Coronary artery (tissue), 2 donors: ENCODE measurements at regions not wholly inside any gene's neighbourhood (a gene's known extent, or its start where the extent isn't known, plus 50 kb on each side); places are given as distances from the start of the nearest gene placed in this dataset.
"Not testable (repeated sequence)": the region's sequence is repeated elsewhere in the genome, so short reads cannot be mapped to it uniquely, and the experiment has no call there.

Experiments used
- DNase-seq: peaks from one replicate; pipeline ENCODE4 v3.0.0-alpha.2; 2017; ENCODE audit warnings: low spot score
- H3K27ac ChIP-seq, 2 donors: fragments of 200-600 bp; sonication (generic); one replicate each; pipeline ENCODE4 v1.5.1; 2016 to 2019
- H3K4me3 ChIP-seq: fragments of 200-600 bp; sonication (generic); 2 replicates; pipeline ENCODE4 v1.5.1; 2016; ENCODE audit warnings: mild to moderate bottlenecking, moderate library complexity
- TF ChIP-seq, protein P1 (sequence below): fragments of 200-600 bp; sonication (generic); IDR thresholded peaks from one replicate; pipeline ENCODE4 v1.5.1; 2019; ENCODE audit warnings: antibody characterized with exemption

GRCh38 chr12:84036912-84037311, 875.7 kb downstream of the SLC6A15 start:
- TF ChIP-seq, protein P1, sequence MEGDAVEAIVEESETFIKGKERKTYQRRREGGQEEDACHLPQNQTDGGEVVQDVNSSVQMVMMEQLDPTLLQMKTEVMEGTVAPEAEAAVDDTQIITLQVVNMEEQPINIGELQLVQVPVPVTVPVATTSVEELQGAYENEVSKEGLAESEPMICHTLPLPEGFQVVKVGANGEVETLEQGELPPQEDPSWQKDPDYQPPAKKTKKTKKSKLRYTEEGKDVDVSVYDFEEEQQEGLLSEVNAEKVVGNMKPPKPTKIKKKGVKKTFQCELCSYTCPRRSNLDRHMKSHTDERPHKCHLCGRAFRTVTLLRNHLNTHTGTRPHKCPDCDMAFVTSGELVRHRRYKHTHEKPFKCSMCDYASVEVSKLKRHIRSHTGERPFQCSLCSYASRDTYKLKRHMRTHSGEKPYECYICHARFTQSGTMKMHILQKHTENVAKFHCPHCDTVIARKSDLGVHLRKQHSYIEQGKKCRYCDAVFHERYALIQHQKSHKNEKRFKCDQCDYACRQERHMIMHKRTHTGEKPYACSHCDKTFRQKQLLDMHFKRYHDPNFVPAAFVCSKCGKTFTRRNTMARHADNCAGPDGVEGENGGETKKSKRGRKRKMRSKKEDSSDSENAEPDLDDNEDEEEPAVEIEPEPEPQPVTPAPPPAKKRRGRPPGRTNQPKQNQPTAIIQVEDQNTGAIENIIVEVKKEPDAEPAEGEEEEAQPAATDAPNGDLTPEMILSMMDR: no peak
- Histone ChIP-seq H3K4me3 (no peak overlapping the region), H3K27ac (no peak overlapping the region)
- DNase-seq: no peak

DNA sequence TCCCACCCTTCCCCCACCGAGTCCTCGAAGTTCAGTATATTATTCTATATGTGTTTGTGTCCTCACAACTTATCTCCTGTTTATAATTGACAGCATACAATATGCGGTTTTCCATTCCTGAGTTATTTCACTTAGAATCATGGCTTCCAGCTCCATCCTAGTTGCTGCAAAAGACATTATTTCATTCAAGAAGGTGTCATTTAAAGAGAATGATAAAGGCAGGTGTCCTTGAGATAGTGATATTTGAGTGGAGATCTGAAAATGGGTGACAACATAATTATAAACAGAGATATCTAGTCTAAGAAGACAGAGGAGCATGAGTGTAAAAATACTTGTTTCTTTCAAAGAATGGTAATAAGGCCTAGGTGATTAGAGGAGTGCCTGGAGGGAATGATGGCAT, 876.8 kb downstream of the SLC6A15 start:
- H3K4me3 ChIP-seq: no peak overlapping the region

DNA sequence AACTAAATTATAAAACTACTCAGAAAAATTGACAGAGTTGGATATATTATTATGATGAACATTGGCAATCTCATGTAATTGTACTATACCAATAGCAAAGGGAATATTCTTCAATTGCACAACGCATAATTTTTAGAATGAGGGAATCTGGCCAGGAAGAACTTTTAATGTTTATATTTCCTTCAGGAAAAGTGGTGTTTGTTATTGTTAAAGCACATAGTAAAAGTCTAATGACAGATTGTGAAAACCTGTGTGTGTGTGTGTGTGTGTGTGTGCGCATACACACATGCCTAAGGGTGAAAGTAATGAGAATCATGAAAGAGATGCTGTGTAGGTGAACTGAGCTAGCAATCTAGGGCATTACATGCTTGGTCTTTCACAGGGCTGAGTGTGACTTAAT, 877.7 kb downstream of the SLC6A15 start:
- no peak for DNase-seq
- TF ChIP-seq, protein P1: no peak
- Histone ChIP-seq H3K4me3 (no peak overlapping the region), H3K27ac (no peak overlapping the region)

More for the DNA sequence above, 876.8 kb downstream of the SLC6A15 start:
- TF ChIP-seq, protein P1: no peak
- DNase-seq: no peak
- no peak overlapping the region for H3K27ac ChIP-seq

- Histone ChIP-seq H3K27ac (no peak overlapping the region), H3K4me3 (no peak overlapping the region)
- no peak for DNase-seq
- TF ChIP-seq, protein P1: no peak
These were observed 879.4 kb downstream of the SLC6A15 start for GRCh38 chr12:84033162-84033561.

DNA sequence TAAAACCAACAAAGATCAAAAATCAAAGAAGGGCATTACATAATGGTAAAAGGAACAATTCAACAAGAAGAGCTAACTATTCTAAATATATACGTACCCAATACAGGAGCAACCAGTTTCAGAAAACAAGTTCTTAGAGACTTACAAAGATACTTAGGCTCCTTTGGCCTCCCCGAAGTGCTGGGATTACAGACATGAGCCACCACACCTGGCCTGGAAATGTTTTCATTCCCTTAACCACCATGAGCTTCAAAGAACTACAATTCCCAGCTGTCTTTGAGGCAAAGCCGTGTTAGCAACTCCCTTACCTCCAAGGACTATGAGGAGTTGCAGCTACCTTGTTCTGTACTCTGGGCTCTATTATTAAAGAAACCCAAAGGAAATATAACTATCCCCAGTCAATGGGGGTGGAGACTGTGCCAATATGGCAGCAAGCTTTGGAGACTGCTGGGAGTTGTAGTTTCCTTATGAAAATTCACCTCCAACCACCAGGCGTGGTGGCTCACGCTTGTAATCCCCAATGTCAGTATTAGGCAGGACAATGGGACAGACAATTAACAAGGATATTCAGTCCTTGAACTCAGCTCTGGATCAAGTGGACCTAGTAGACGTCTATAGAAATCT, 893.9 kb downstream of the SLC6A15 start:
- DNase-seq, H3K4me3 ChIP-seq, H3K27ac ChIP-seq: not testable (repeated sequence)

DNA sequence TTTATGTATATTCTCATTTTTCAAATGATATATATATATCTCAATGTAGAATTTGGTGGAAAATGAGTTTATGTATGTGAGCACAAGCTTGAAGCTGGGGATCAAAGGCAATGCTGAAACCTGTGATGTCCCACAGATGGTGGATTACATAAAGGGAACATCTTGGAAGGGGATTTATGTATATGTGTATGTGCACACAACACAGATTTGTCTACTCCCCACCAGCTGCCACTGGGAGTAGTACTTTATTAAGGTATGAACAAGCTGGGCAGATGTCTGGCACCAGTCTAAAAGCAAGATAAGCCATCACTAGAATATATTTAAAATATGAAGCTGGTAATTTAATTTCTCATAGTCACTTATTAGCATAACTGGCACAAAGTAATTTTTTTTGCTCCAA, 895.6 kb downstream of the SLC6A15 start:
- no peak for DNase-seq
- Histone ChIP-seq H3K27ac (no peak overlapping the region), H3K4me3 (no peak overlapping the region)
- TF ChIP-seq, protein P1: no peak

DNA sequence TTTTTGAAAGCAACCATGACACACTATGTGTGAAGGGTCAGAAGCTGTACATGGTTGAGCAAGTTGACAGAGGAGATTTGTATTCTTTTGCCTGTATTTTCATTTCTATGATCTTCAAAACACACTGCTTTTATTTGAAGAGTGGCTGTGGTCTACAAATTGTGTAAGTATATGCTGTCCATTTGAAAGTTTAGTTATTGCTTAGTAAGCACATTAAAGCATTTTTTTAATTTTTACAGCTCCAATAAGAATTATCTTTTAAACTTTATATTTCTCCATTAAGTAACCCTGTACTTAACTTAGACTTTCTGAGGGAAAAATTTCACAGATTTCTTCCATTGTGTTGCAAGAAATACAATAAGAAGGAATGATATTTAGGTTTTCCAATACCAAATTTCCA, 915.2 kb downstream of the SLC6A15 start:
- Histone ChIP-seq H3K27ac (no peak overlapping the region), H3K4me3 (no peak overlapping the region)
- DNase-seq: no peak
- TF ChIP-seq, protein P1: no peak
